Upper lobe of right lung (tissue), 1 donor: ENCODE measurements at regions not wholly inside any gene's neighbourhood (a gene's known extent, or its start where the extent isn't known, plus 50 kb on each side); places are given as distances from the start of the nearest gene placed in this dataset.
A peak's percentile ranks its signal among the peaks of the same experiment; 100 is the strongest.
"Not testable (repeated sequence)": the region's sequence is repeated elsewhere in the genome, so short reads cannot be mapped to it uniquely, and the experiment has no call there.

ENCODE experiments used
- ATAC-seq: fragments of 200-7000 bp; cut with Tn5 transposase; one replicate; pipeline ENCODE4 v1.9.1; 2020; ENCODE audit warnings: mild to moderate bottlenecking, moderate library complexity
- DNase-seq: peaks from one replicate; pipeline ENCODE4 v3.0.0-alpha.2; 2020
- H3K27ac ChIP-seq: fragments of 200-600 bp; one replicate; pipeline ENCODE4 v1.8.0; 2022
- H3K27me3 ChIP-seq: fragments of 200-600 bp; one replicate; pipeline ENCODE4 v1.8.0; 2022; ENCODE audit warnings: mild to moderate bottlenecking
- H3K36me3 ChIP-seq: fragments of 200-600 bp; one replicate; pipeline ENCODE4 v1.8.0; 2022
- H3K4me1 ChIP-seq: fragments of 200-600 bp; one replicate; pipeline ENCODE4 v1.8.0; 2022
- H3K4me3 ChIP-seq: fragments of 200-600 bp; one replicate; pipeline ENCODE4 v1.8.0; 2022; ENCODE audit warnings: mild to moderate bottlenecking
- H3K9me3 ChIP-seq: fragments of 200-600 bp; one replicate; pipeline ENCODE4 v1.8.0; 2022
- intact Hi-C: fragments of 100-400 bp; cut with DNase I; formaldehyde crosslinking; loops from one replicate; pipeline ENCODE4 v1.11.0; 2022
- donor health status: DM: no; HTN: yes; CAD: no; lungs with severe emphysema.

DNA sequence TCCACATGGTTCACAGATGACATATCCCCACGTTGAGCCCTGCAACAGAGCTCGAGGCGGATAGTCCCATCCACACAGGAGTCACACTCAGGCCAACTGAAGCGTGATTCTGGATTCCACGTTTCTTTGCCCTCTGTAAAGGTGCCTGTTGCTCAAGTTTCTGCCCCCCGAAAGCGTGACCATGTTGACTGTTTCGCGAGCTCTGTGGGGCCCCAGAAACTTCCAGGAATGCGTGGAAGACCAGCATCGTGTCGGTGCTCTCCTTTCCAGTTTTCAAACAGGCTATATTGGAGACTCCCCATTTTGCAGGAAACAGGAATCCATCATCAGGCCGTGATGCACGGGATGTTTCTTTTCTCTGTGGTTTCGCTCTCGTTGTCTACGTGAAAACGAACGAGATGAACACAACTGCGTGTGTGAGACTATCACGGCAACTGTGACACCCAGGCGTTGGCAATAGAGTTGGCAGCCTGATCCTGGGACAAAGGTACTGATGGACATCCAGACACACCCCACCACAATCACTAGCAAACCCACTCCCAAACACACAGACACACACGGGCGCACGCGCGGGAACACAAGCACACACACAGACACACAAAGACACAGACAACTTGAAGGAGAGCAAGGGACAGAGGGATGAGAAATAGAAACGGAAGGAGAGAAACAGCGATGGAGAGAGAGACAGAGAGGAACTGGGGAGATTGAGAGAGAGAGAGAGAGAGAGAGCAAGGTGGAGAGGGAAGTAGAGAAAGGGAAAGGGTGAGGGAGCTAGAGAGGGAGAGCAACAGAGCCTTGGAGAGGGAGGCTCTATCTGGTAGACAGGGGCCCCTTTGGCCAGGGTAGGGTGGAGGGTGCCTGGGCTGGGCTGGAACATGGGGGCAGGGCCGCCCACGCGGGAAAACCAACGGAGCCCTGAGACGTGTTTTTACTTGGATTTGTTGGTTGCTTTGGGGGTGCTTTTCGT is 1609.3 kb downstream of the SPATA31A7 start:
- intact Hi-C loops, H3K36me3 ChIP-seq, H3K9me3 ChIP-seq: not testable (repeated sequence)
- Histone ChIP-seq H3K27me3 (peaks cover 50% of the 10 kb centered on the region), H3K4me3 (peak overlapping the region; percentile 56), H3K4me1 (peaks cover 10% of the 10 kb centered on the region), H3K27ac (peak overlapping the region; percentile 76)
- DNase-seq, result peak; percentile 86
- peak; percentile 15 for ATAC-seq

GRCh38 chr9:62799851-62800371 is 1610.1 kb downstream of the SPATA31A7 start:
- H3K9me3 ChIP-seq, H3K36me3 ChIP-seq, intact Hi-C loops: not testable (repeated sequence)
- ATAC-seq (peak; percentile 8), DNase-seq (peak; percentile 84)
- H3K4me1 ChIP-seq, result peaks cover 10% of the 10 kb centered on the region
- peak overlapping the region; percentile 56 for H3K4me3 ChIP-seq
- H3K27ac ChIP-seq, result peak overlapping the region; percentile 76
- H3K27me3 ChIP-seq, result peaks cover 54% of the 10 kb centered on the region

- DNase-seq, result peak; percentile 77
Measured at GRCh38 chr9:62800451-62801371, 1610.9 kb downstream of the SPATA31A7 start.

GRCh38 chr9:62801372-62801811 is 1611.6 kb downstream of the SPATA31A7 start:
- peak; percentile 71 for DNase-seq
- Histone ChIP-seq H3K4me1 (peaks cover 10% of the 10 kb centered on the region), H3K27me3 (peaks cover 58% of the 10 kb centered on the region), H3K27ac (peak overlapping the region; percentile 83), H3K4me3 (peak overlapping the region; percentile 56)
- peak; percentile 65 for ATAC-seq
- H3K36me3 ChIP-seq, H3K9me3 ChIP-seq, intact Hi-C loops: not testable (repeated sequence)

More at GRCh38 chr9:62800451-62801371, 1610.9 kb downstream of the SPATA31A7 start:
- Histone ChIP-seq H3K4me1 (peaks cover 10% of the 10 kb centered on the region), H3K27ac (peak overlapping the region; percentile 76), H3K27me3 (peaks cover 54% of the 10 kb centered on the region), H3K4me3 (peak overlapping the region; percentile 56)
- intact Hi-C loops, H3K36me3 ChIP-seq, H3K9me3 ChIP-seq: not testable (repeated sequence)
- ATAC-seq, result peak; percentile 33

- Histone ChIP-seq H3K27me3 (peaks cover 58% of the 10 kb centered on the region), H3K4me1 (peaks cover 10% of the 10 kb centered on the region), H3K27ac (peak overlapping the region; percentile 83), H3K4me3 (peak overlapping the region; percentile 56)
- intact Hi-C loops, H3K9me3 ChIP-seq, H3K36me3 ChIP-seq: not testable (repeated sequence)
- DNase-seq (peak; percentile 94), ATAC-seq (peak; percentile 99)
Measured at GRCh38 chr9:62801961-62802718, 1612.3 kb downstream of the SPATA31A7 start.

GRCh38 chr9:62802719-62803079 is 1612.9 kb downstream of the SPATA31A7 start:
- DNase-seq, ATAC-seq, H3K9me3 ChIP-seq, intact Hi-C loops, H3K36me3 ChIP-seq: not testable (repeated sequence)
- H3K27me3 ChIP-seq, result peaks cover 58% of the 10 kb centered on the region
- peak overlapping the region; percentile 83 for H3K27ac ChIP-seq
- H3K4me3 ChIP-seq, result peak overlapping the region; percentile 56
- peaks cover 10% of the 10 kb centered on the region for H3K4me1 ChIP-seq

- Histone ChIP-seq H3K4me1 (peaks cover 10% of the 10 kb centered on the region), H3K27me3 (peaks cover 61% of the 10 kb centered on the region), H3K4me3 (peak overlapping the region; percentile 56)
- H3K9me3 ChIP-seq, intact Hi-C loops, H3K27ac ChIP-seq, H3K36me3 ChIP-seq, DNase-seq, ATAC-seq: not testable (repeated sequence)
Measured at GRCh38 chr9:62803099-62803498, 1613.3 kb downstream of the SPATA31A7 start.

DNA sequence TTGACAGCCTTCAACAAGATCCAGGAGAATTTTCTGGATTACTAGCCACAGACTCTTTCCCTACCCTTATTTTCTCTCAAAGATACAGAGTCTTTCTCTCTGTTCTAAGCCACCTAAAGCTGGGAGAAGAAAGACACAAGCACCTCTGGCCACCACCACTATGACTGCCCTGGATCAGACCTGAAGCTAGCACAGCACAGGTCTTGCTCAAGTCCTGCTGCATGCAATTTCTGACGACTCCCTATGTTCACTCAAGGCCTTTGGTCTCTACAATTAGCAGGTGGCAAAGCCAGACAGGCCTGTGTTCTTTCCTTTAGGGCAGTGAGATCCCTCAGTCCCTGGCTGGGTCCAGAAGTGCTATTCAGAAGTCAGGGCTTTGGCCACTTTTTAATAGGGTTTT is 1614.5 kb downstream of the SPATA31A7 start:
- ATAC-seq, H3K9me3 ChIP-seq, intact Hi-C loops, H3K27ac ChIP-seq, H3K36me3 ChIP-seq, H3K4me3 ChIP-seq, DNase-seq: not testable (repeated sequence)
- Histone ChIP-seq H3K4me1 (peaks cover 10% of the 10 kb centered on the region), H3K27me3 (peaks cover 58% of the 10 kb centered on the region)

DNA sequence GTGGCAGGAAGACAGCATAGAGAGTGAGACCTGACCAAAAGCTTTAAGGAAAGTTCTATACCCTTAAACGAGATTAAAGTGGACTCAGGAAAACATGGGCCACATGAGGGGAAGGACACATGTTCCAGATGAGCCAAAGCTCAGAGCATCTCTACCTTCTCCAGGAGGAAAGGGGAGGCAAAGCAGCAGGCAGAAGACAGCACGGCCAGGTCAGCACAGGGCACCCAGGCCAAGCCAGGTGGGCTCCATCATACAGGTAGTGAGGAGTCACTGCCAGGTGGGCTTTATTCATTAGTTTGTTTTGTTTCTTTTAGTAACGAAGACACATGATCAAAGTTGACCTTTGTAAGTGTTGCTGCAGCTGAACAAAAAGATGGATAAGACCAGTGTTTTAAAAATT is 1617.6 kb downstream of the SPATA31A7 start:
- H3K27me3 ChIP-seq, result peaks cover 37% of the 10 kb centered on the region
- DNase-seq, H3K9me3 ChIP-seq, intact Hi-C loops, H3K36me3 ChIP-seq, ATAC-seq, H3K4me1 ChIP-seq, H3K27ac ChIP-seq, H3K4me3 ChIP-seq: not testable (repeated sequence)

- peaks cover 31% of the 10 kb centered on the region for H3K27me3 ChIP-seq
- H3K4me1 ChIP-seq, H3K4me3 ChIP-seq, DNase-seq, H3K36me3 ChIP-seq, H3K27ac ChIP-seq, intact Hi-C loops, H3K9me3 ChIP-seq, ATAC-seq: not testable (repeated sequence)
Measured at GRCh38 chr9:62808081-62808480, 1618.2 kb downstream of the SPATA31A7 start.

- ATAC-seq, intact Hi-C loops, H3K9me3 ChIP-seq, H3K4me1 ChIP-seq, H3K4me3 ChIP-seq, DNase-seq, H3K36me3 ChIP-seq, H3K27ac ChIP-seq: not testable (repeated sequence)
- H3K27me3 ChIP-seq, result peaks cover 18% of the 10 kb centered on the region
Measured at GRCh38 chr9:62810318-62810717, 1620.5 kb downstream of the SPATA31A7 start.

DNA sequence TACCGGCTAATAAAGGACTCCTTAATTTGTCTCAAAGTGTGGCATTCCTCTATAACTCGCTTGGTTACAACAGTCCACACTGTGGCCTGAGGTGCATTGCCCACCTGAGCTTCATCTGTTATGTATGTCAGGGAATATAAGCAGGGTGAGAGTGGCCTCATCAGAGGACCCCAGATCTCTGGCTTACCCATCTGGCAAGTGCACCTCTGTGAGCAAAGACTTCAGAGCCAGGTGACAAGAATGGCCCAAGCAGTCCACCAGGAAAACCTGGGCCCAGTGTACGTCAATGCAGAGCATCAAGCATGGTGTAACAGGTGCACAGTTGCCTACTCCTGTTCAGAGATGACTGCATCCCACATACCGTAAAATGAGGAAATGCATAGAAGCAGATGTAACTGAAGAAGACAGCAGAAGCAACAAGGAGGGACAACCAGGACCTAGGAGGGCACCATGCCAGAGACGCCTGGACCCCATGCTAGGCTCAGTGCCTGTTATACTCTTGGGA is 1621.0 kb downstream of the SPATA31A7 start:
- not testable (repeated sequence) for H3K4me1 ChIP-seq, DNase-seq

GRCh38 chr9:62815436-62815835 is 1625.6 kb downstream of the SPATA31A7 start:
- intact Hi-C loops, DNase-seq, H3K36me3 ChIP-seq, ATAC-seq, H3K4me3 ChIP-seq, H3K4me1 ChIP-seq, H3K9me3 ChIP-seq, H3K27me3 ChIP-seq, H3K27ac ChIP-seq: not testable (repeated sequence)

More for the DNA sequence above, 1621.0 kb downstream of the SPATA31A7 start:
- H3K27me3 ChIP-seq, result peaks cover 17% of the 10 kb centered on the region
- H3K27ac ChIP-seq, intact Hi-C loops, H3K4me3 ChIP-seq, H3K9me3 ChIP-seq, H3K36me3 ChIP-seq, ATAC-seq: not testable (repeated sequence)
